CD14-positive monocyte (primary cell): ENCODE measurements at regions not wholly inside any gene's neighbourhood (a gene's known extent, or its start where the extent isn't known, plus 50 kb on each side); places are given as distances from the start of the nearest gene placed in this dataset.

Experiments used
- DNase-seq, 3 donors: peaks; one replicate each; pipeline ENCODE4 v3.0.0-alpha.2; 2011 to 2022
- H2AFZ ChIP-seq: 2 replicates; pipeline ENCODE4 v1.6.0; 2012; ENCODE audit warnings: mild to moderate bottlenecking, low read depth, low read length, inconsistent platforms; ENCODE audit not compliant: insufficient read depth, poor library complexity, severe bottlenecking
- H3K27ac ChIP-seq, 2 donors: 1 replicate in 1 of 2; 2 replicates in 1 of 2; pipeline ENCODE4 v1.5.1; 2012 to 2013; ENCODE audit warnings: low read length in 2 of 2, control low read depth in 1 of 2, inconsistent platforms in 1 of 2, low read depth in 1 of 2, mild to moderate bottlenecking in 1 of 2
- H3K27me3 ChIP-seq, 2 donors: one replicate each; pipeline versions ENCODE4 v1.6.0 to v1.6.1; 2011 to 2013; ENCODE audit warnings: low read length in 2 of 2; ENCODE audit not compliant: control insufficient read depth in 2 of 2, insufficient read depth in 2 of 2
- H3K36me3 ChIP-seq, 2 donors: replicated peaks in 1 of 2; 1 replicate in 1 of 2; 2 replicates in 1 of 2; pipeline versions ENCODE4 v1.5.1 to v1.6.1; 2012 to 2013; ENCODE audit warnings: low read length in 2 of 2, control low read depth in 1 of 2, inconsistent platforms in 1 of 2, mild to moderate bottlenecking in 1 of 2; ENCODE audit not compliant: insufficient read depth in 2 of 2, control insufficient read depth in 1 of 2
- H3K4me1 ChIP-seq, 2 donors: 1 replicate in 1 of 2; 2 replicates in 1 of 2; pipeline versions ENCODE4 v1.5.1 to v1.6.1; 2012 to 2013; ENCODE audit warnings: low read length in 2 of 2, control low read depth in 1 of 2, inconsistent platforms in 1 of 2, mild to moderate bottlenecking in 1 of 2, moderate library complexity in 1 of 2; ENCODE audit not compliant: insufficient read depth in 2 of 2, control insufficient read depth in 1 of 2
- H3K4me2 ChIP-seq: replicated peaks from 2 replicates; pipeline ENCODE3; 2012; ENCODE audit warnings: low read length, moderate library complexity, mild to moderate bottlenecking; ENCODE audit not compliant: poor library complexity, severe bottlenecking; ENCODE audit errors: extremely low read depth
- H3K4me3 ChIP-seq, 3 experiments: fragments of 200-600 bp in 1 of 3; sonication (generic) in 1 of 3; replicated peaks in 1 of 3; 1 replicate in 2 of 3; 2 replicates in 1 of 3; pipeline ENCODE4 v1.5.1; 2011 to 2013; ENCODE audit warnings: low read length in 3 of 3, mild to moderate bottlenecking in 3 of 3, control low read depth in 2 of 3, low read depth in 2 of 3, inconsistent platforms in 1 of 3, moderate library complexity in 1 of 3
- H3K79me2 ChIP-seq: 2 replicates; pipeline ENCODE4 v1.6.0; 2012; ENCODE audit warnings: mild to moderate bottlenecking, control low read depth, inconsistent platforms, low read length, moderate library complexity; ENCODE audit not compliant: insufficient read depth
- H3K9ac ChIP-seq: 2 replicates; pipeline ENCODE4 v1.6.0; 2017; ENCODE audit warnings: low read length, mild to moderate bottlenecking; ENCODE audit not compliant: insufficient read depth, poor library complexity, severe bottlenecking
- H3K9me3 ChIP-seq, 2 donors: replicated peaks in 1 of 2; 1 replicate in 1 of 2; 2 replicates in 1 of 2; pipeline versions ENCODE4 v1.5.1 to v1.6.1; 2012 to 2013; ENCODE audit warnings: low read length in 2 of 2, control low read depth in 1 of 2; ENCODE audit not compliant: control insufficient read depth in 1 of 2, insufficient read depth in 1 of 2
- H4K20me1 ChIP-seq: 2 replicates; pipeline ENCODE4 v1.6.0; 2012; ENCODE audit warnings: mild to moderate bottlenecking, low read length, control low read depth, moderate library complexity; ENCODE audit not compliant: insufficient read depth
- H3K27ac Mint-ChIP-seq, 7 donors: one replicate each; pipeline ENCODE4 v1.8.0; 2020; ENCODE audit warnings: mild to moderate bottlenecking in 7 of 7, mixed read lengths in 7 of 7, moderate library complexity in 6 of 7, inconsistent platforms in 2 of 7
- H3K27me3 Mint-ChIP-seq, 3 donors: one replicate each; pipeline ENCODE4 v1.8.0; 2021 to 2022; ENCODE audit warnings: low read depth in 3 of 3, mild to moderate bottlenecking in 3 of 3, mixed read lengths in 3 of 3, moderate library complexity in 3 of 3, inconsistent platforms in 1 of 3
- H3K36me3 Mint-ChIP-seq, 2 donors: one replicate each; pipeline ENCODE4 v1.8.0; 2020; ENCODE audit warnings: mixed read lengths in 2 of 2, inconsistent platforms in 1 of 2, mild to moderate bottlenecking in 1 of 2
- H3K4me1 Mint-ChIP-seq: one replicate; pipeline ENCODE4 v1.8.0; 2020; ENCODE audit warnings: mild to moderate bottlenecking, mixed read lengths
- H3K4me3 Mint-ChIP-seq, 2 donors: one replicate each; pipeline ENCODE4 v1.8.0; 2020; ENCODE audit warnings: mild to moderate bottlenecking in 2 of 2, mixed read lengths in 2 of 2, moderate library complexity in 1 of 2
- H3K9me3 Mint-ChIP-seq, 7 donors: one replicate each; pipeline ENCODE4 v1.8.0; 2020 to 2022; ENCODE audit warnings: mixed read lengths in 7 of 7, mild to moderate bottlenecking in 6 of 7, moderate library complexity in 6 of 7, inconsistent platforms in 2 of 7
- CTCF ChIP-seq: fragments of 200-600 bp; IDR thresholded peaks from one replicate; pipeline ENCODE4 v1.8.0; 2022; ENCODE audit warnings: antibody characterized with exemption, mild to moderate bottlenecking
- WGBS: methylation state at CpG from one replicate; pipeline ENCODE4 v1.1.5; 2013; ENCODE audit warnings: missing lambda C conversion rate; ENCODE audit not compliant: insufficient coverage; 5-methylcytosine and 5-hydroxymethylcytosine counted together
- intact Hi-C, 2 donors: fragments of 100-400 bp; cut with micrococcal nuclease; formaldehyde crosslinking; loops; one replicate each; pipeline versions ENCODE4 v1.15.0 to v1.15.1; 2023

GRCh38 chr2:120488531-120488930 is 142.6 kb downstream of the INHBB start:
- Histone ChIP-seq H3K27me3 (no peaks in the 10 kb centered on the region), H3K4me2 (no peak overlapping the region), H3K9ac (no peak overlapping the region), H3K4me1 (no peaks in the 10 kb centered on the region), H3K36me3 (no peaks in the 10 kb centered on the region), H3K79me2 (no peaks in the 10 kb centered on the region), H4K20me1 (no peaks in the 10 kb centered on the region), H3K4me3 (no peak overlapping the region), H2AFZ (no peak overlapping the region), H3K9me3 (no peaks in the 10 kb centered on the region), H3K27ac (no peak overlapping the region)
- Mint-ChIP-seq H3K4me1 (no peaks in the 10 kb centered on the region), H3K36me3 (no peaks in the 10 kb centered on the region), H3K27ac (no peak overlapping the region), H3K4me3 (no peak overlapping the region), H3K27me3 (peaks cover 0 to 8% (median 7%) of the 10 kb centered on the region in 3 donors), H3K9me3 (peaks cover 0 to 5% (median 0%) of the 10 kb centered on the region in 7 donors)
- 69% methylated on average over 5 of the region's 6 CpGs for WGBS
- no peak for TF ChIP-seq CTCF
- no peak for DNase-seq
- intact Hi-C loops, result no loop called here

GRCh38 chr2:120489023-120489422 is 143.1 kb downstream of the INHBB start:
- Mint-ChIP-seq H3K4me3 (no peak overlapping the region), H3K36me3 (no peaks in the 10 kb centered on the region), H3K27ac (no peak overlapping the region), H3K27me3 (peaks cover 0 to 7% (median 6%) of the 10 kb centered on the region in 3 donors), H3K4me1 (no peaks in the 10 kb centered on the region), H3K9me3 (peaks cover 0 to 5% (median 0%) of the 10 kb centered on the region in 7 donors)
- Histone ChIP-seq H3K79me2 (no peaks in the 10 kb centered on the region), H3K9me3 (no peaks in the 10 kb centered on the region), H3K4me1 (no peaks in the 10 kb centered on the region), H3K27me3 (no peaks in the 10 kb centered on the region), H3K9ac (no peak overlapping the region), H4K20me1 (no peaks in the 10 kb centered on the region), H3K4me3 (no peak overlapping the region), H3K27ac (no peak overlapping the region), H3K36me3 (no peaks in the 10 kb centered on the region), H3K4me2 (no peak overlapping the region), H2AFZ (no peak overlapping the region)
- WGBS, result 82% methylated on average over 6 of the region's 7 CpGs
- intact Hi-C loops, result no loop called here
- TF ChIP-seq CTCF, result no peak
- no peak for DNase-seq
